Right lobe of liver (tissue), 4 donors: ENCODE measurements at regions not wholly inside any gene's neighbourhood (a gene's known extent, or its start where the extent isn't known, plus 50 kb on each side); places are given as distances from the start of the nearest gene placed in this dataset.

Experiments
- POLR2A ChIP-seq: fragments of 450-650 bp; IDR thresholded peaks from one replicate; pipeline ENCODE4 v1.6.1; 2017; ENCODE audit warnings: antibody characterized with exemption, mild to moderate bottlenecking
- TF ChIP-seq, protein P1 (sequence below), 4 donors: fragments of 200-600 bp in 3 of 4; fragments of 450-650 bp in 1 of 4; IDR thresholded peaks; one replicate each; pipeline versions ENCODE4 v1.5.1 to v1.8.0; 2016 to 2022; ENCODE audit warnings: antibody characterized with exemption in 4 of 4, mild to moderate bottlenecking in 2 of 4
- donor health status: DM: no; HTN: no; CAD: no.
- donor health status: DM: no; HTN: no; CAD: no.
- donor health status: DM: no; HTN: yes; CAD: no.

DNA sequence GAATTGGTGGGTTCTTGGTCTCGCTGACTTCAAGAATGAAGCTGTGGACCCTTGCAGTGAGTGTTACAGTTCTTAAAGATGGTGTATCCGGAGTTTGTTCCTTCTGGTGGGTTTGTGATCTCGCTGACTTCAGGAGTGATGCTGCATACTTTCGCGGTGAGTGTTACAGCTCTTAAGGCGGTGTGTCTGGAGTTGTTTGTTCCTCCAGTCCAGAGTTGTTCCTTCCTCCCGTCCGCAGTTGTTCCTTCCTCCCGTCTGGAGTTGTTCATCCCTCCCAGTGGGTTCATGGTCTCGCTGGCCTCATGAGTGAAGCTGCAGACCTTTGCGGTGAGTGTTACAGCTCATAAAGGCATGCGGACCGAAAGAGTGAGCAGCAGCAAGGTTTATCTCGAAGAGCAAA, 159.6 kb upstream of the ADAMTSL1 start:
- TF ChIP-seq POLR2A, result no peak
- TF ChIP-seq, protein P1, sequence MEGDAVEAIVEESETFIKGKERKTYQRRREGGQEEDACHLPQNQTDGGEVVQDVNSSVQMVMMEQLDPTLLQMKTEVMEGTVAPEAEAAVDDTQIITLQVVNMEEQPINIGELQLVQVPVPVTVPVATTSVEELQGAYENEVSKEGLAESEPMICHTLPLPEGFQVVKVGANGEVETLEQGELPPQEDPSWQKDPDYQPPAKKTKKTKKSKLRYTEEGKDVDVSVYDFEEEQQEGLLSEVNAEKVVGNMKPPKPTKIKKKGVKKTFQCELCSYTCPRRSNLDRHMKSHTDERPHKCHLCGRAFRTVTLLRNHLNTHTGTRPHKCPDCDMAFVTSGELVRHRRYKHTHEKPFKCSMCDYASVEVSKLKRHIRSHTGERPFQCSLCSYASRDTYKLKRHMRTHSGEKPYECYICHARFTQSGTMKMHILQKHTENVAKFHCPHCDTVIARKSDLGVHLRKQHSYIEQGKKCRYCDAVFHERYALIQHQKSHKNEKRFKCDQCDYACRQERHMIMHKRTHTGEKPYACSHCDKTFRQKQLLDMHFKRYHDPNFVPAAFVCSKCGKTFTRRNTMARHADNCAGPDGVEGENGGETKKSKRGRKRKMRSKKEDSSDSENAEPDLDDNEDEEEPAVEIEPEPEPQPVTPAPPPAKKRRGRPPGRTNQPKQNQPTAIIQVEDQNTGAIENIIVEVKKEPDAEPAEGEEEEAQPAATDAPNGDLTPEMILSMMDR (IDR thresholded peaks at IDR 0.05), result no peak
